Left renal cortex interstitium (tissue), 4 donors: ENCODE measurements at regions not wholly inside any gene's neighbourhood (a gene's known extent, or its start where the extent isn't known, plus 50 kb on each side); places are given as distances from the start of the nearest gene placed in this dataset.

ENCODE experiments used
- DNase-seq, 4 donors: peaks; one replicate each; pipeline ENCODE4 v3.0.0-alpha.2; 2013; ENCODE audit warnings: low read depth in 4 of 4, low spot score in 2 of 4, missing footprints in 1 of 4

- no peak for DNase-seq
Observed at GRCh38 chr3:82773207-82773606, 1011.8 kb upstream of the GBE1 start.

- DNase-seq: no peak
Observed at GRCh38 chr3:82764521-82764920, 1003.1 kb upstream of the GBE1 start.

GRCh38 chr3:82761858-82762257 is 1000.4 kb upstream of the GBE1 start:
- no peak for DNase-seq

GRCh38 chr3:82745544-82745943 is 984.1 kb upstream of the GBE1 start:
- DNase-seq: no peak

GRCh38 chr3:82743196-82743595 is 981.8 kb upstream of the GBE1 start:
- no peak for DNase-seq

GRCh38 chr3:82741346-82741745 is 979.9 kb upstream of the GBE1 start:
- DNase-seq: no peak

- no peak for DNase-seq
Observed at GRCh38 chr3:82739390-82739789, 977.9 kb upstream of the GBE1 start.

- DNase-seq: no peak
Observed at GRCh38 chr3:82736696-82737277, 975.3 kb upstream of the GBE1 start.

GRCh38 chr3:82715091-82715856 is 953.8 kb upstream of the GBE1 start:
- no peak for DNase-seq

GRCh38 chr3:82707035-82707434 is 945.6 kb upstream of the GBE1 start:
- no peak for DNase-seq

GRCh38 chr3:82685761-82686160 is 924.3 kb upstream of the GBE1 start:
- DNase-seq: no peak

- DNase-seq: no peak
Observed at GRCh38 chr3:82676356-82677026, 915.0 kb upstream of the GBE1 start.

GRCh38 chr3:82672966-82673365 is 911.5 kb upstream of the GBE1 start:
- no peak for DNase-seq

GRCh38 chr3:82671466-82671865 is 910.0 kb upstream of the GBE1 start:
- no peak for DNase-seq

- DNase-seq: no peak
Observed at GRCh38 chr3:82654708-82655107, 893.3 kb upstream of the GBE1 start.

- DNase-seq: no peak
Observed at GRCh38 chr3:82643948-82644347, 882.5 kb upstream of the GBE1 start.

- no peak for DNase-seq
Observed at GRCh38 chr3:82641701-82642100, 880.3 kb upstream of the GBE1 start.

- DNase-seq: no peak
Observed at GRCh38 chr3:82640254-82640653, 878.8 kb upstream of the GBE1 start.

- no peak for DNase-seq
Observed at GRCh38 chr3:82637574-82637973, 876.1 kb upstream of the GBE1 start.

GRCh38 chr3:82636177-82636576 is 874.7 kb upstream of the GBE1 start:
- DNase-seq: no peak

GRCh38 chr3:82633319-82633718 is 871.9 kb upstream of the GBE1 start:
- DNase-seq: no peak

GRCh38 chr3:82629937-82630336 is 868.5 kb upstream of the GBE1 start:
- no peak for DNase-seq
